SK-N-SH (cell line): ENCODE measurements at regions not wholly inside any gene's neighbourhood (a gene's known extent, or its start where the extent isn't known, plus 50 kb on each side); places are given as distances from the start of the nearest gene placed in this dataset.

Experiments used
- CTCF ChIA-PET: fragments of 300-600, 350-600 bp; formaldehyde crosslinking; extraction: SDS; loops from one replicate; lab custom pipeline; 2021; lab: Yijun Ruan, JAX
- POLR2A ChIA-PET: fragments of 350-600 bp; sonication (Branson Sonifier 250); formaldehyde crosslinking; extraction: SDS; loops from one replicate; lab custom pipeline; 2020; ENCODE audit warnings: antibody characterized with exemption, inconsistent platforms; lab: Yijun Ruan, JAX
- DNase-seq: peaks from one replicate; pipeline ENCODE4 v3.0.0; 2012
- H2AFZ ChIP-seq: fragments of 200-600 bp; sonication (generic); 2 replicates; pipeline ENCODE4 v1.8.1; 2016; ENCODE audit warnings: antibody characterized with exemption, mild to moderate bottlenecking, low read depth
- H3F3A ChIP-seq: fragments of 200-600 bp; sonication (generic); replicated peaks from 2 replicates; pipeline ENCODE3; 2016; ENCODE audit warnings: antibody characterized with exemption, mild to moderate bottlenecking; ENCODE audit not compliant: insufficient read depth
- H3K27ac ChIP-seq, 2 experiments: fragments of 200-500 bp in 1 of 2; fragments of 200-600 bp in 1 of 2; sonication (Bioruptor generic) in 1 of 2; sonication (generic), shearing (Covaris generic) in 1 of 2; 2 replicates each; pipeline versions ENCODE4 v1.5.1 to v1.6.1; 2014 to 2016; ENCODE audit warnings: low read depth in 2 of 2, inconsistent platforms in 1 of 2, low read length in 1 of 2, mild to moderate bottlenecking in 1 of 2, mixed read lengths in 1 of 2
- H3K27me3 ChIP-seq: fragments of 200-600 bp; sonication (generic), shearing (Covaris generic); 2 replicates; pipeline ENCODE4 v1.6.1; 2016; ENCODE audit warnings: mixed run types; ENCODE audit not compliant: insufficient read depth
- H3K36me3 ChIP-seq, 2 experiments: fragments of 200-500 bp in 1 of 2; fragments of 200-600 bp in 1 of 2; sonication (Bioruptor generic) in 1 of 2; sonication (generic) in 1 of 2; replicated peaks in 1 of 2; 2 replicates each; pipeline versions ENCODE3 to v1.5.1; 2014 to 2016; ENCODE audit warnings: low read length in 1 of 2, mild to moderate bottlenecking in 1 of 2; ENCODE audit not compliant: insufficient read depth in 2 of 2, control insufficient read depth in 1 of 2
- H3K4me1 ChIP-seq, 2 experiments: fragments of 200-500 bp in 1 of 2; fragments of 200-600 bp in 1 of 2; sonication (Bioruptor generic) in 1 of 2; sonication (generic), shearing (Covaris generic) in 1 of 2; 2 replicates each; pipeline versions ENCODE4 v1.5.1 to v1.6.1; 2014 to 2016; ENCODE audit warnings: low read depth in 1 of 2, low read length in 1 of 2, mixed run types in 1 of 2; ENCODE audit not compliant: insufficient read depth in 2 of 2, control insufficient read depth in 1 of 2
- H3K4me2 ChIP-seq: fragments of 200-600 bp; sonication (generic), shearing (Covaris generic); 2 replicates; pipeline ENCODE4 v1.6.1; 2017; ENCODE audit warnings: mixed run types
- H3K4me3 ChIP-seq, 2 experiments: fragments of 200-500 bp in 1 of 2; fragments of 200-600 bp in 1 of 2; sonication (Bioruptor generic) in 1 of 2; sonication (generic), shearing (Covaris generic) in 1 of 2; 2 replicates each; pipeline versions ENCODE4 v1.5.1 to v1.8.1; 2014 to 2016; ENCODE audit warnings: low read depth in 2 of 2, inconsistent platforms in 1 of 2, low read length in 1 of 2, mild to moderate bottlenecking in 1 of 2, mixed read lengths in 1 of 2, moderate library complexity in 1 of 2
- H3K79me2 ChIP-seq: fragments of 200-600 bp; sonication (generic); 2 replicates; pipeline ENCODE4 v1.8.1; 2017; ENCODE audit warnings: mild to moderate bottlenecking; ENCODE audit not compliant: insufficient read depth
- H3K9ac ChIP-seq: fragments of 200-600 bp; sonication (generic); 2 replicates; pipeline ENCODE4 v1.6.1; 2017; ENCODE audit warnings: mixed run types
- H3K9me2 ChIP-seq: fragments of 200-600 bp; sonication (generic); 2 replicates; pipeline ENCODE4 v1.6.1; 2017; ENCODE audit warnings: mixed run types
- H3K9me3 ChIP-seq: fragments of 200-600 bp; sonication (generic); 2 replicates; pipeline ENCODE4 v1.6.1; 2017; ENCODE audit warnings: mixed run types, mild to moderate bottlenecking, moderate library complexity
- H4K20me1 ChIP-seq: fragments of 200-600 bp; sonication (generic); 2 replicates; pipeline ENCODE4 v1.6.1; 2017; ENCODE audit warnings: mild to moderate bottlenecking, mixed run types; ENCODE audit not compliant: insufficient read depth
- EZH2phosphoT487 ChIP-seq: fragments of 200-600 bp; sonication (generic); IDR thresholded peaks from 2 replicates; pipeline ENCODE4 v1.6.1; 2017; ENCODE audit warnings: low read depth, mixed run types, mild to moderate bottlenecking, antibody characterized with exemption, moderate library complexity, borderline replicate concordance
- FOSL2 ChIP-seq: IDR thresholded peaks from 2 replicates; pipeline ENCODE4 v1.4.0; 2012; ENCODE audit warnings: low read depth, mild to moderate bottlenecking, moderate library complexity, borderline replicate concordance
- FOXJ3 ChIP-seq: sonication (generic); formaldehyde crosslinking; IDR thresholded peaks from 2 replicates; pipeline ENCODE4 v1.5.1; 2020; ENCODE audit warnings: mild to moderate bottlenecking, missing genetic modification reagents
- FOXM1 ChIP-seq: IDR thresholded peaks from 2 replicates; pipeline ENCODE4 v1.4.0; 2012; ENCODE audit warnings: low read depth, mild to moderate bottlenecking
- GABPA ChIP-seq: IDR thresholded peaks from 2 replicates; pipeline ENCODE4 v1.4.0; 2012; ENCODE audit warnings: low read depth, mild to moderate bottlenecking
- MXI1 ChIP-seq: IDR thresholded peaks from 2 replicates; pipeline ENCODE4 v1.6.1; 2012; ENCODE audit warnings: mild to moderate bottlenecking, low read depth, low read length, improper control_type of control experiment
- NFIC ChIP-seq: IDR thresholded peaks from 2 replicates; pipeline ENCODE4 v1.4.0; 2012; ENCODE audit warnings: borderline replicate concordance
- POLR2AphosphoS5 ChIP-seq: IDR thresholded peaks from 2 replicates; pipeline ENCODE4 v1.6.1; 2012; ENCODE audit warnings: low read depth, low read length
- RCOR1 ChIP-seq: fragments of 150-350 bp; IDR thresholded peaks from 2 replicates; pipeline ENCODE4 v1.6.1; 2017; ENCODE audit warnings: antibody characterized with exemption, low read length
- RXRA ChIP-seq: IDR thresholded peaks from 2 replicates; pipeline ENCODE4 v1.4.0; 2012; ENCODE audit warnings: low read depth, mild to moderate bottlenecking, borderline replicate concordance
- SIN3A ChIP-seq: IDR thresholded peaks from 2 replicates; pipeline ENCODE4 v1.6.1; 2012; ENCODE audit warnings: low read depth, mild to moderate bottlenecking, low read length, moderate library complexity, borderline replicate concordance
- TCF12 ChIP-seq: IDR thresholded peaks from 2 replicates; pipeline ENCODE4 v1.4.0; 2012
- WGBS: methylation state at CpG from one replicate; pipeline ENCODE4 v1.1.6; 2017; ENCODE audit warnings: low lambda C conversion rate; 5-methylcytosine and 5-hydroxymethylcytosine counted together
- TF ChIP-seq, protein P1 (sequence below): IDR thresholded peaks from 2 replicates; pipeline ENCODE4 v1.4.0; 2012; ENCODE audit warnings: low read depth, borderline replicate concordance
- TF ChIP-seq, protein P2 (sequence below): fragments of 200-600 bp; sonication (generic); IDR thresholded peaks from 2 replicates; pipeline ENCODE4 v1.6.1; 2017; ENCODE audit warnings: antibody characterized with exemption, mild to moderate bottlenecking, moderate library complexity
- TF ChIP-seq, protein P3 (sequence below): fragments of 150-350 bp; IDR thresholded peaks from 2 replicates; pipeline ENCODE4 v1.6.1; 2017; ENCODE audit warnings: antibody characterized with exemption, low read length, low read depth, borderline replicate concordance
- TF ChIP-seq, protein P4 (sequence below): IDR thresholded peaks from 2 replicates; pipeline ENCODE4 v1.4.0; 2012; ENCODE audit warnings: low read depth

DNA sequence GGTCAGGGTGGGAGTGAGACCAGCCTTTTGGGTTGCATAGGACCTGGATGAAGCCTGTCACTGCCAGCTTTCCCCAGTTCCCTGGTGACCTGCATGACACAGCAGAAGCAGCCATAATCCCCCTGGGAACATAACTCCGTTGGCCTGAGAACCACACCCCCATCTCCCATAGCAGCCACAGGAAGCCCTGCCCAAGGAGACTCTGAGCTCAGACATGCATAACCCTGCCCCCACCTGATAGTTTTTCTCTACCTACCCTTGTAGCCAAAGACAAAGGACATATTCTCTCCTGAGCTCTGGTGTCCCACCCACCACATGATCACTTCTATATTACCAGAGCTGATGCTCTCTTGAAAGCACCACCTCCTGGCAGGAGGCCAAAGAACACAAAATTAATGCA is 413.5 kb upstream of the HTR2A start:
- H3K27ac ChIP-seq: no peak overlapping the region
- H4K20me1 ChIP-seq: no peaks in the 10 kb centered on the region
- H2AFZ ChIP-seq: no peak overlapping the region
- H3K9me2 ChIP-seq: no peaks in the 10 kb centered on the region
- no peak overlapping the region for H3K4me2 ChIP-seq
- TF ChIP-seq NFIC: no peak
- no peak for TF ChIP-seq GABPA
- no peak for TF ChIP-seq EZH2phosphoT487
- TF ChIP-seq, protein P1, sequence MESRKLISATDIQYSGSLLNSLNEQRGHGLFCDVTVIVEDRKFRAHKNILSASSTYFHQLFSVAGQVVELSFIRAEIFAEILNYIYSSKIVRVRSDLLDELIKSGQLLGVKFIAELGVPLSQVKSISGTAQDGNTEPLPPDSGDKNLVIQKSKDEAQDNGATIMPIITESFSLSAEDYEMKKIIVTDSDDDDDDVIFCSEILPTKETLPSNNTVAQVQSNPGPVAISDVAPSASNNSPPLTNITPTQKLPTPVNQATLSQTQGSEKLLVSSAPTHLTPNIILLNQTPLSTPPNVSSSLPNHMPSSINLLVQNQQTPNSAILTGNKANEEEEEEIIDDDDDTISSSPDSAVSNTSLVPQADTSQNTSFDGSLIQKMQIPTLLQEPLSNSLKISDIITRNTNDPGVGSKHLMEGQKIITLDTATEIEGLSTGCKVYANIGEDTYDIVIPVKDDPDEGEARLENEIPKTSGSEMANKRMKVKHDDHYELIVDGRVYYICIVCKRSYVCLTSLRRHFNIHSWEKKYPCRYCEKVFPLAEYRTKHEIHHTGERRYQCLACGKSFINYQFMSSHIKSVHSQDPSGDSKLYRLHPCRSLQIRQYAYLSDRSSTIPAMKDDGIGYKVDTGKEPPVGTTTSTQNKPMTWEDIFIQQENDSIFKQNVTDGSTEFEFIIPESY: no peak
- no peak for TF ChIP-seq MXI1
- TF ChIP-seq, protein P2, sequence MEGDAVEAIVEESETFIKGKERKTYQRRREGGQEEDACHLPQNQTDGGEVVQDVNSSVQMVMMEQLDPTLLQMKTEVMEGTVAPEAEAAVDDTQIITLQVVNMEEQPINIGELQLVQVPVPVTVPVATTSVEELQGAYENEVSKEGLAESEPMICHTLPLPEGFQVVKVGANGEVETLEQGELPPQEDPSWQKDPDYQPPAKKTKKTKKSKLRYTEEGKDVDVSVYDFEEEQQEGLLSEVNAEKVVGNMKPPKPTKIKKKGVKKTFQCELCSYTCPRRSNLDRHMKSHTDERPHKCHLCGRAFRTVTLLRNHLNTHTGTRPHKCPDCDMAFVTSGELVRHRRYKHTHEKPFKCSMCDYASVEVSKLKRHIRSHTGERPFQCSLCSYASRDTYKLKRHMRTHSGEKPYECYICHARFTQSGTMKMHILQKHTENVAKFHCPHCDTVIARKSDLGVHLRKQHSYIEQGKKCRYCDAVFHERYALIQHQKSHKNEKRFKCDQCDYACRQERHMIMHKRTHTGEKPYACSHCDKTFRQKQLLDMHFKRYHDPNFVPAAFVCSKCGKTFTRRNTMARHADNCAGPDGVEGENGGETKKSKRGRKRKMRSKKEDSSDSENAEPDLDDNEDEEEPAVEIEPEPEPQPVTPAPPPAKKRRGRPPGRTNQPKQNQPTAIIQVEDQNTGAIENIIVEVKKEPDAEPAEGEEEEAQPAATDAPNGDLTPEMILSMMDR: no peak
- TF ChIP-seq FOXM1: no peak
- TF ChIP-seq, protein P3, sequence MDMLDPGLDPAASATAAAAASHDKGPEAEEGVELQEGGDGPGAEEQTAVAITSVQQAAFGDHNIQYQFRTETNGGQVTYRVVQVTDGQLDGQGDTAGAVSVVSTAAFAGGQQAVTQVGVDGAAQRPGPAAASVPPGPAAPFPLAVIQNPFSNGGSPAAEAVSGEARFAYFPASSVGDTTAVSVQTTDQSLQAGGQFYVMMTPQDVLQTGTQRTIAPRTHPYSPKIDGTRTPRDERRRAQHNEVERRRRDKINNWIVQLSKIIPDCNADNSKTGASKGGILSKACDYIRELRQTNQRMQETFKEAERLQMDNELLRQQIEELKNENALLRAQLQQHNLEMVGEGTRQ: no peak
- no peak for TF ChIP-seq SIN3A
- no peak for TF ChIP-seq FOXJ3
- no peak for TF ChIP-seq RXRA
- no peak for TF ChIP-seq TCF12
- TF ChIP-seq, protein P4, sequence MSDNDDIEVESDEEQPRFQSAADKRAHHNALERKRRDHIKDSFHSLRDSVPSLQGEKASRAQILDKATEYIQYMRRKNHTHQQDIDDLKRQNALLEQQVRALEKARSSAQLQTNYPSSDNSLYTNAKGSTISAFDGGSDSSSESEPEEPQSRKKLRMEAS: no peak
- TF ChIP-seq POLR2AphosphoS5: no peak
- no peak for TF ChIP-seq FOSL2
- no peak for TF ChIP-seq RCOR1
- TF ChIP-seq, all 33 proteins: peak for 0
- H3K9me3 ChIP-seq: no peaks in the 10 kb centered on the region
- 44% methylated on average over 1 of the region's 1 CpG for WGBS
- H3K9ac ChIP-seq: no peak overlapping the region
- no peaks in the 10 kb centered on the region; a peak in 1 of 4 replicates for H3K4me1 ChIP-seq
- ChIA-PET CTCF (no interaction called here), POLR2A (no interaction called here)
- H3K79me2 ChIP-seq: no peaks in the 10 kb centered on the region; the same call in 1 of the 2 replicates
- H3K36me3 ChIP-seq: no peaks in the 10 kb centered on the region
- H3F3A ChIP-seq: no peaks in the 10 kb centered on the region
- no peaks in the 10 kb centered on the region for H3K27me3 ChIP-seq
- DNase-seq: no peak
- no peak overlapping the region for H3K4me3 ChIP-seq
